Stimulated activated CD4-positive, alpha-beta T cell treated with anti-CD3 and anti-CD28 coated beads, Interleukin-2, amount 100 ng/mL, for 24 hours (primary cell): ENCODE measurements at regions not wholly inside any gene's neighbourhood (a gene's known extent, or its start where the extent isn't known, plus 50 kb on each side); places are given as distances from the start of the nearest gene placed in this dataset.
"Not testable (repeated sequence)": the region's sequence is repeated elsewhere in the genome, so short reads cannot be mapped to it uniquely, and the experiment has no call there.

Source experiments
- DNase-seq, 2 donors: peaks; one replicate each; pipeline ENCODE4 v3.0.0-alpha.2; 2020

- DNase-seq = no peak
Observed at GRCh38 chr1:5165762-5166161, 511.4 kb downstream of the AJAP1 start.

DNA sequence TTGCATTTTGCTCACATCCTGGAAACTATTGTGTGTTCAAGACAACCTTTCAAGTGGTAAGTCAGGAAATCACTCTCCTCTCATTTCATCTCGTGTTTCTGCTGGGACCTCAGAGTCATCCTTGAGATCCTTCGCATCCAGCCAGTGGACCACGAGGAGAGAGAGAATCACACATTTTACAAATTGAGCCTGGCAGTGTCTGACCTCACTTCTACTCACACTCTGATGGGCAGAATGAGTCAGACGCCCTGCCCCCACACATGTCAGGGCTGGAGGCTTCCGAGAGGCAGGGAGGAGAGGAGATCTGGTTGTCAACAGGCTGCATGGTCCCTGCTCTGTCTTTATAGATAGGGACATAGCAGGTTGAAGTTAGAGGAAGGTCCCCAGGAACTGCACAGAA lies 509.7 kb downstream of the AJAP1 start:
- peak in 1 of 2 donors; percentile 25 for DNase-seq

DNA sequence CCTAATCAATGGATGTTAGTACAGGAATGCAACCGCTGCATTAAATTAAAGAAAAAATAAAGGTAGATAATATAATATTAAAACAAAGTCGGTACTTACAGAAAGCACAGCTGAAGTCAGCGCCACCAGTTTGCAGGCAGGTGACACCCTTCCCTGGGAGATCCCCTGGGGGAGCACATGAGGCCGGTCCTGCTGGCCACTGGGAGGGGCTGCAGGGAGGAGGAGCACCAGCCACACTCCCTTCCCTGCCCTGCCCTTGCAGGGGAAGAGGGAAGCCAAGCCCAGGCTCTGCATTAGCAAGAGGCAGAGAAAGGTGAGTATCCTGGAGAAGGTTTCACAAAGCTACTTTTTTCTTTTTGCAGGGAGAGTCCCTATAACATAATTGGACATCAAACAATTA lies 507.0 kb downstream of the AJAP1 start:
- no peak for DNase-seq

DNA sequence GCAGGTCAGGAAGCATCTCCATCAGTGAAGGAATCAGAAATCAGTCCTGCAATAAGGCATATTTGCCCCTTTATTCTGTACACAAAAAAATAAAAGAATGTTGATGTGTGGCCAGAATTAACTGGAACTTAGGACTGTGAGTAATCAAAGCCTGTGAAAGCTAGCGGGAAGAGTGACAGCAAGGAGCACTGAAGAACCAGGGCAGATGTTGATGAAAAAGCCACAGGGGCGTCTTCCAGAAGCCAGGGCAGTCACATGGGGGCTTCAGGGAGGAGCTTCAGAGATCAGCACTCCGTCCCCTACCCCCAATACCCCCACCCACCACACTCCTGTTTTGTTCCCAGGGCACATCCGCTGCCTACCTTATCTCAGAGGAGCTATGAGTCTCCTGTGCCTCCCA lies 502.8 kb downstream of the AJAP1 start:
- DNase-seq = no peak

DNA sequence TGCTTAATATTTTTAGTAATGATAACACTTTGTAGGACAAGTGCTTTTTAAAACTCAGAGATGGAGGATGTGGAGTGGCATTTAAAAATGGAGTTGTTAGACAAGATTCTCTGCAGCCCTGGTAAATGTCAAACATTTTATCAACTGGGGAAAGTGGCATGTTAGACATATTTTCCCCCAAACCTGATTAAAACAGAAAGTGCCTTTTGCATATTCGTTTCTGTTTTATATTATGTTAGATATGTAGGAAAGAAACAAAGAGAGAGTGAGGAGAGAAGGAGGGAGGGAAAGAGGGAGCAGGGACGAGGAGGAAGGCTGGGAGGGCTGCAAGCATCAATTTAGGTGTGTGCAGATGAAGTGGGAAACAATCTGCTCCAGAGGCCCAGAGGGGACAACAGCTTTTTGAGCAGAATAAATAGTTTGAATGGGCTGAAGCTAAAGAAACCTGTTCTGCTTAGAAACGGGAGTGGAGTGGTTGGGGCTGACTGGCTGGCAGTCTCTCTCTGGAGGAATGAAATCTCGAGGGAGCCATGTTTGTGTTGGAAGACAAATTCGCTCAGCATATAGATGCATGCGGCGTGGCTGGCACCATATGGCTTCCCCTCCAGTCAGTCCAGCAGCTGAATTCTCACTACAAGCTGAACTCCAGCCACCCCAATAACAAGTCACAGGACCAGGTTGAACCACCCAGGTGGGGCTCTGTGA lies 502.2 kb downstream of the AJAP1 start:
- no peak for DNase-seq

DNA sequence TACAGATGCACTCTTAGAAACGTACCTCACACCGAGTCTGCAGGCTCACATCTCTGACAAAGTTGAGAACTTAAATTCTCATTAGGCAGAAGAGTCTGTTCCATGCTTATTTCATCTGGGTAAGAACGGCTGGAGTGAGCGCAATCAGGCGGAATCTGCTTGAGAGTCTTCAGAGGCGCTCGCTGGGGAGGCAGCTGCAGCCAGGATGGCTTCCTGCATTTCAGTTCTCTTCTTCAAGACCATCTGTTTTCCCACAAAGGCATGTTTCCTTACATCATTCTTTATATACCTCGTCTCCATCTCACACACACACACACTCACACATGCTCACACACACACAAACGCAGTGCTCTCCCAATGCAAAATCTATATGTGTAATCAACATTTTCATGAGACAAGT lies 497.1 kb downstream of the AJAP1 start:
- no peak for DNase-seq

DNA sequence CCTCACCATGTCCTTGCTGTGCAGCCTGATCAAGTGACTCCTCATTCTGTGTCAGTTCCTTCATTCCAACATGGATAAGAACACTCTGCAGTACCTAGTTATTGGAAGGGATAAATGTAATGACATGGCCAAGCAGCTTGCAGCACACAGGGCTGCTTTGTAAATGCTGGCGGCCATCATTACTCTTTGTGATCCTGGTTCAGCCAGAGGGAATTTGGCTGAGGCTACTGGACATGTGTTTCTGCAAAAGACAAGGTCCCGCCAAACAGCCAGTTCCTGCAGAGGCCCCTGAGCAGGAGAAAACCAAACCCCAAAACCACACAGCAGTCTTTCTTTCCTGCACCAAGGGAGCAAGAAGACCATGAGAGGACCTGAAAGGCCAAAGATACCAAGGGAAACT lies 495.8 kb downstream of the AJAP1 start:
- no peak for DNase-seq

DNA sequence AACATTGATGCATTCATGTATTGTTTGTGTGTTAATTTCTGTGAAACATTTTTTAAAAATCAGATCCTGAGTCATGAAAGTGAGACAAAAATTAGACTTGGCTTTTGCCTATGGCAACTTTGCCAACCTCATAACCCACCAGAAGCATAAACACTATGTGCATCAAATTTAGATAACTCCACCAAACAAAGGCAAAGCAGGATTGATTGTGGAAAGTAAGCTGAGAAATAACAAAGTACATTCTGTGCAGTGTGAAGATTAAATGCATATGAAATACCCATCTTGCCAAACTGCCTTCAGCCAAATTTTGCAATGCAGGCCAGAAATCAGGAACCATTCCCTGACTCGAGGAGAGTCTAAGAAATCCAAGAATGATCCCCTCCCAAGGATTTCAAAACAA lies 493.4 kb downstream of the AJAP1 start:
- DNase-seq = no peak

DNA sequence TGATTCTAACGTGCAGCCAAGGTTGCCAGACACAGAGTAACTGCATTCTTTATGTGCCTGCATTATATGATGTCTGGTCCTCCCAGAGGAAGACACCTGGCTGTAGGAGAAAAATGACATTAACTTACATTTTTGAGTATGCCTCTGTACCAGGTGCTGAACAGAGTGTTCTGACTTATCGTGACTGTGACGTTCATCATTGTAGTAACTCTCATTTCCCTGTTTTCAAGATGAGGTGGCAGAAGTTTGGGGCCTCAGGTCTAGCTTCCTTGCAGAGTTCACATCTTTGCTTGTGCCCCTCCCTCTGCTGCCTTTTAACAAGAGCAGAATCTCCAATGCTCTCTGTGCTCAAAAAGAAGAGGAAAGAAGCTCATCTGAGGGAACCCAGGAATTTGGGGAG lies 488.0 kb downstream of the AJAP1 start:
- no peak for DNase-seq

- DNase-seq = no peak
Observed at GRCh38 chr1:5141750-5142149, 487.3 kb downstream of the AJAP1 start.

GRCh38 chr1:5140962-5141361 lies 486.6 kb downstream of the AJAP1 start:
- no peak for DNase-seq

DNA sequence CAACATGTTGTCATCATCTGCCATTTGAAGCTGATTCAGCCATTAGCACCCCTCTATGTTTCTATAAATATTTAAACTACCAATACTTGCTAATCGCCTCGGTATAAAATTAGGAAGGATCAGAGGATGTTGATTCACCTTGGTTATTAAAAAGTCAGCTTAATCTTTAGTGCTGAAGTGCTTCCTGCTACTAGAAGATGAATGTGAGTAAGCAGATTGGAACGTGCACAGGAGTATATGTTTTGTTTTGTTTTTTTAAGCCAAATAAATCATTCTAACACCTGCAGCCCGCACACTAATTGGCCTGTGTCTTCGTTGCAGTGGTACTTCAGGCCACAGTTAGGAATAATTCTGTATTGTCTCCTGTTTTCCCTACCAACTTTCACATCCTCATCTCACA lies 485.7 kb downstream of the AJAP1 start:
- DNase-seq = no peak

GRCh38 chr1:5129746-5130355 lies 475.4 kb downstream of the AJAP1 start:
- no peak for DNase-seq

GRCh38 chr1:5125208-5125607 lies 470.8 kb downstream of the AJAP1 start:
- no peak for DNase-seq

DNA sequence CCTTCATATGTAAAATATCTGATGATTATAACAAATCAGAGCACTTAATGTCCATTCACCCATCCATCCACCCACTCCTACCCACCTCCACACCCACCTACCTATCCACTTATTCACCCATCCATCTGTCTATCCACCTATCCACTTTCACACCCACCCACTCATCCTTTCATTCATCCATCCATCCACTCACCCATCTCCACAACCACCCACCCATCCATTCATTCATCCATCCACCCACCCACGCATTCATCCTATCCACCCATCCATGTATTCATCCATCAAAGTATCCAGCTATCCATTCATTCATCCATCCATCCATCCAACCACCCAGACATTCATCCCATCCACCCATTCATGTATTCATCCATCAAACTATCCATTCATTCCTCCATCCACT lies 466.1 kb downstream of the AJAP1 start:
- DNase-seq = no peak

DNA sequence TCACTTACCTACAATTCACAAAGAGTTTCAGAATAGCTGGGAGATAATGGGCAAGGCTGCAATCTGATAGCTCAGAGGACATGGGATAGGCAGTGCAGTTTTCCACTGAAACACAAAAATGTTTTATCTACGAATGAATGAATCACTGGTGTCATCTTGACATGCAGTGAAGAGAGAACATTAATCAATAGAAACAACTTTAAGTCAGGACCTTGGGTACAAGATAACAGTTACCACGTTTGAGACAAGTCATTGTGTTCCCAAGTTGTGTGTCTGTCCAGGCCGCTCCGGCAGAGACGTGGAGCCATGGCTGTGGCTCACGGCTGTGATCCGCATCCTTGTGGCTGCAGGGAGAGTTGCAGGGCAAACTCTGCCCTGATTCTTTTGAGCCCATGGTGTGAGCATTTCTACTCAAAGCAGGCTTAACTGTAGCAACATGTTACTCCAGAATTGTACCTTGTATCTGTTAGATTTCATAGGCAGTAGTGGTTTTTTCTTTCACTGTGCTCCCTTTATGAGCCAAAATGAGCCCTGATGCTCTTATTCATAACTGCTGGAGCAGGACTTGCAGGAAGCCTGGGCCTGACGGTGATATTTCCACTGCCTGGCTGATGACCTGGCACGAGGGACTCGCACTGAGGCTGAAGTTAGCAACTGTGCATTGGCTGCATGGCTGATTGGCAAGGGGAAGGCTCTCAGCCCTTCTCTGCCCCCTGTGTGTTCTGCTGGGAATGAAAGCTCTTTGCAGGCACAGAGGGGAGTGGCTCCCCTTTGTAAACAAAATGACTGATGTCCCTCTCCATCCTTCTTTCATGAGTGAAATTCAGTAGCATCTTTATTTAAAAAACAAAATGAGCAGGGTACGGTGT lies 465.2 kb downstream of the AJAP1 start:
- no peak for DNase-seq

DNA sequence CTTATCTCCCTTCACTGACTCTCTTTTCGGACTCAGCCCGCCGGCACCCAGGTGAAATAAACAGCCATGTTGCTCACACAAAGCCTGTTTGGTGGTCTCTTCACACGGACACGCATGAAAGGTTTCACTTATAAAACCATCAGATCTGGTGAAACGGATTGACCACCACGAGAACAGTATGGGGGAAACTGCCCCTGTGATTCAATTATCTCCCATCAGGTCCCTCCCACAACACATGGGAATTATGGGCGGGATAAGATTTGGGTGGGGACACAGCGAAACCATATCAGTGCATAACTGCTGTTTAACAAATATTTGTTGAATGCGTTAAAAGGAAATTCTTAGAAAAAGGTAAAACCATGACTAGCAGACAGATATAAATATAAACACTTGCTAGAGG lies 464.4 kb downstream of the AJAP1 start:
- DNase-seq = not testable (repeated sequence)

DNA sequence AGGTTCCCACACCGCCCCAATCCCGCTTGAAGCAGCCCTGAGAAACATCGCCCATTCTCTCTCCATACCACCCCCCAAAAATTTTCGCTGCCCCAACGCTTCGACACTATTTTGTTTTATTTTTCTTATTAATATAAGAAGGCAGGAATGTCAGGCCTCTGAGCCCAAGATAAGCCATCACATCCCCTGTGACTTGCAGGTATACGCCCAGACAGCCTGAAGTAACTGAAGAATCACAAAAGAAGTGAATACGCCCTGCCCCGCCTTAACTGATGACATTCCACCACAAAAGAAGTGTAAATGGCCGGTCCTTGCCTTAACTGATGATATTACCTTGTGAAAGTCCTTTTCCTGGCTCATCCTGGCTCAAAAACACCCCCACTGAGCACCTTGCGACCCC lies 463.9 kb downstream of the AJAP1 start:
- DNase-seq = not testable (repeated sequence)

DNA sequence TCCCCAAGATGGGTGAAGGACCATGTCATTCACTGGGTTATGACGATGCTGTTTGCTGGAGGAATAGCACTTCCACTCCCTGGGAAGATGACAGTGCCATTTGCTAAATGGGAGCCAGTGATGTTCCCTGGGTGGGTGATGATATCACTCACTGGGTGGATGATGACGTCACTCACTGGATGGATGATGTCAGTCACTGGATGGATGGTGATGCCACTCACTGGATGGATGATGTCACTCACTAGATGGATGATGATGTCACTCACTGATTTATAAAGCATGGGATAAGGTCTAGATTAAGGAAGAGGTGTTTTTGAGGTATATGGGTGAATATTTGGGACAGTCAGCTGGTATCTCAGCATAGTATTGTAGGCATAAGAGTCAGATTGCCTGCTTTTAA lies 457.2 kb downstream of the AJAP1 start:
- DNase-seq = no peak

GRCh38 chr1:5110508-5110907 lies 456.1 kb downstream of the AJAP1 start:
- no peak for DNase-seq

DNA sequence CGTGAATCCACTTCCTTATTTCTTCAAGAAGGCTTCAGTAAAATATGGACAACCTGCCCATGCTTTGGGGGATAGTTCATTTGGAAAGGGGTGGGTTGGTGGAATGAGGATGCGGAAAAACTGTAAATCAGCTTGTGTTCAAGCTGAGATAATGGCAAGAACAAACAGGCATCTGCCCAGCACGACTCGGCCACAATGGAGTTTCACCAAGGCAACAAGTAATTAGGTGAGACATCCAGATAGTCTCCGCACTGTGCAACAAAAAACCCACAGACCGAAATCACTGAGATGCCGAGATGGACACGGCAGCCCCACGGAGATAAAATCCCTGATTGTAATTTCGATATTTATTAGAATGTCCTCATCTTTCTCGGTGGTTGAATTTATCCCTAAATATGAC lies 455.2 kb downstream of the AJAP1 start:
- no peak for DNase-seq

- DNase-seq = no peak
Observed at GRCh38 chr1:5108740-5109139, 454.3 kb downstream of the AJAP1 start.

- DNase-seq = no peak
Observed at GRCh38 chr1:5105744-5106143, 451.3 kb downstream of the AJAP1 start.

DNA sequence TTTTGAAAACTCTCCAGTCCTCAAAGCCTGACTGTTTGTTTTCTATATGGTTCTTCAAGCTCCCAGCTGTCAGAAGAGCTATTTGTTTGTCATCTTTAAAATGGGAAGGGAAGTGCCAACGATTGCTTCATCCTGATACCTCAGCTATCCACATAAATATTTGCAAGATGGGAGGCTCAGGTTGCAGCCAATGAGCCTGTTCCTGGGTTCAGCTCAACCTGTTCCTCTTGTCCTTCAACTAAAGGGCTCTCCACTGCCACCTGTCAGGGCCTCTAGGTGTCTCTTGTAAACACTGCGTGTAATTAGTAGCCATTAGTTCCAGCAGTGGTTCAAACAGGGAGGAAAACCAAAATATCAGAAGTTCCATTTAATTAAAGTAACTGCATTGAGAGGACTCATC lies 445.1 kb downstream of the AJAP1 start:
- DNase-seq = no peak
